ENCODE measurements at regions not wholly inside any gene's neighbourhood (a gene's known extent, or its start where the extent isn't known, plus 50 kb on each side); places are given as distances from the start of the nearest gene placed in this dataset.

GRCh38 chr5:82406205-82406773, 128.1 kb upstream of the RPS23 start:
- ChIA-PET CTCF (ENCODE audit: partially characterized antibody) (no interaction called here), POLR2A (ENCODE audit: partially characterized antibody) (no interaction called here)
- Histone ChIP-seq H3K79me1 (ENCODE audit: low read depth, low read length) (no peaks in the 10 kb centered on the region), H3K36me3 (ENCODE audit: control insufficient read depth in 2 of 4, insufficient read depth in 4 of 4, low read length in 3 of 4) (no peaks in the 10 kb centered on the region; a peak in 1 of 8 replicates), H3K4me3 (ENCODE audit: extremely low read depth in 1 of 4, insufficient read depth in 2 of 4, low read depth in 3 of 4, low read length in 4 of 4) (no peak overlapping the region; a peak in 1 of 8 replicates), H4K8ac (ENCODE audit: extremely low read depth, insufficient read depth, low read length) (no peak overlapping the region), H2BK12ac (ENCODE audit: low read depth, low read length) (0 out of 2 replicates have a peak overlapping the region, but pooled peaks have one; percentile 32), H3K4me1 (replicated peaks in 1 of 4; ENCODE audit: control insufficient read depth in 3 of 4, insufficient read depth in 4 of 4, low read length in 3 of 4) (peaks cover 0 to 11% (median 10%) of the 10 kb centered on the region in 4 experiments; a peak in 4 of 7 replicates), H2BK120ac (replicated peaks; ENCODE audit: low read depth, low read length) (no peak overlapping the region), H3K4me2 (ENCODE audit: insufficient read depth in 1 of 2, low read depth in 2 of 2, low read length in 2 of 2) (peak overlapping the region in 1 of 2 experiments; percentile 40; a peak in 2 of 4 replicates), H3K4ac (replicated peaks; ENCODE audit: insufficient read length, low read depth, low read length) (no peak overlapping the region), H3K56ac (replicated peaks; ENCODE audit: insufficient read length, low read depth, low read length) (no peak overlapping the region), H2AFZ (ENCODE audit: low read length) (peak overlapping the region; percentile 92), H3K18ac (ENCODE audit: extremely low read depth, low read length) (no peak overlapping the region), H2BK5ac (ENCODE audit: low read depth, low read length) (no peak overlapping the region; the same call in 1 of the 2 replicates), H3K27me3 (replicated peaks in 1 of 4; ENCODE audit: control insufficient read depth in 3 of 4, extremely low read depth in 1 of 4, insufficient read depth in 3 of 4, low read length in 3 of 4) (no peaks in the 10 kb centered on the region), H3K23me2 (ENCODE audit: low read depth, low read length) (no peaks in the 10 kb centered on the region), H3K9ac (replicated peaks in 1 of 4; ENCODE audit: extremely low read depth in 1 of 4, low read depth in 3 of 4, low read length in 3 of 4) (no peak overlapping the region), H4K20me1 (replicated peaks in 1 of 2; ENCODE audit: control insufficient read depth in 1 of 2, insufficient read depth in 2 of 2, low read length in 2 of 2) (no peaks in the 10 kb centered on the region), H3K14ac (ENCODE audit: insufficient read length) (no peak overlapping the region), H3K23ac (ENCODE audit: insufficient read length) (no peak overlapping the region), H2BK15ac (ENCODE audit: low read length) (no peak overlapping the region), H4K91ac (replicated peaks; ENCODE audit: insufficient read length, low read length) (peak overlapping the region; percentile 38), H3K27ac (ENCODE audit: low read depth, low read length) (no peak overlapping the region), H4K5ac (ENCODE audit: insufficient read length, low read depth, low read length) (peak overlapping the region; percentile 24), H2BK20ac (ENCODE audit: low read length) (no peak overlapping the region; the same call in 1 of the 2 replicates), H3K9me3 (ENCODE audit: insufficient read depth in 2 of 2, low read depth in 1 of 2, low read length in 1 of 2) (peaks cover 4% of the 10 kb centered on the region in 2 experiments; a peak in 1 of 4 replicates), H2AK5ac (ENCODE audit: low read depth, low read length) (no peak overlapping the region), H3K79me2 (ENCODE audit: control insufficient read depth in 1 of 2, insufficient read depth in 2 of 2, low read length in 2 of 2) (no peaks in the 10 kb centered on the region)
- DNase-seq (ENCODE audit: low read depth in 1 of 2, low spot score in 2 of 2) (no peak), FAIRE-seq (no peak)
- 76% methylated on average over 13 of the region's 13 CpGs; no CpG with 5 or more reads in 1 of the 2 experiments for WGBS, 2 experiments (ENCODE audit: extremely low coverage in 1 of 2, insufficient coverage in 1 of 2, insufficient read length in 1 of 2, insufficient replicate concordance in 2 of 2, low coverage in 1 of 2, low lambda C conversion rate in 2 of 2, missing lambda C conversion rate in 1 of 2)
- TF ChIP-seq E2F6 (IDR thresholded peaks at IDR 0.05) (peak; percentile 74), USF2 (IDR thresholded peaks at IDR 0.05; ENCODE audit: low read length) (no peak)

Data from H1 (cell line).